ENCODE measurements at regions not wholly inside any gene's neighbourhood (a gene's known extent, or its start where the extent isn't known, plus 50 kb on each side); places are given as distances from the start of the nearest gene placed in this dataset.
A peak's percentile ranks its signal among the peaks of the same experiment; 100 is the strongest.

DNA sequence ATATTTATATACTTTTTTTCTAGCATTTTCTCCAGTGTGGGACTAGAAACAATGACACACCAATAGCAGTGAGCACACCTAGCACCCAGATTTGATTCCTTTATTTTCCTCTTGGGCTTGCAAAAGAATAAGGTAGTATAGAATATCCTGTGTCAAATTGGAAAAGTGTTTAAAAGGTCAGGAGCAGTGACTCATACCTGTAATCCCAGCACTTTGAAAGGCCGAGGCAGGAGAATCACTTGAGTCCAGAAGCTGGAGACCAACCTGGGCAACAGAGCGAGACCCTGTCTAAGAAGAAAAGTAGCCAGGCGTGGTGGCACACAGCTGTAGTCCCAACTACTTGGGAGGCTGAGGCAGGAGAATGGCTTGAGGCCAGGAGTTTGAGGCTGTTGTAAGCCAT lies 53.8 kb upstream of the SGPP1 start:
- Mint-ChIP-seq H3K4me1 (no peaks in the 10 kb centered on the region), H3K27ac (no peak overlapping the region), H3K27me3 (peaks cover 0 to 1% (median 0%) of the 10 kb centered on the region in 5 donors), H3K36me3 (no peaks in the 10 kb centered on the region), H3K4me3 (no peak overlapping the region), H3K9me3 (no peaks in the 10 kb centered on the region)
- DNase-seq (no peak), ATAC-seq (no peak)
- POLR2A ChIA-PET = no interaction called here

GRCh38 chr14:63782683-63783389 lies 55.0 kb upstream of the SGPP1 start:
- no peaks in the 10 kb centered on the region for H3K9me3 Mint-ChIP-seq
- POLR2A ChIA-PET = no interaction called here
- no peaks in the 10 kb centered on the region for H3K4me1 Mint-ChIP-seq
- peaks cover 0 to 4% (median 0%) of the 10 kb centered on the region in 5 donors for H3K27me3 Mint-ChIP-seq
- H3K27ac Mint-ChIP-seq = peak overlapping the region in 1 of 10 donors; percentile 49
- DNase-seq = no peak
- no peak for ATAC-seq
- H3K4me3 Mint-ChIP-seq = no peak overlapping the region
- no peaks in the 10 kb centered on the region for H3K36me3 Mint-ChIP-seq

DNA sequence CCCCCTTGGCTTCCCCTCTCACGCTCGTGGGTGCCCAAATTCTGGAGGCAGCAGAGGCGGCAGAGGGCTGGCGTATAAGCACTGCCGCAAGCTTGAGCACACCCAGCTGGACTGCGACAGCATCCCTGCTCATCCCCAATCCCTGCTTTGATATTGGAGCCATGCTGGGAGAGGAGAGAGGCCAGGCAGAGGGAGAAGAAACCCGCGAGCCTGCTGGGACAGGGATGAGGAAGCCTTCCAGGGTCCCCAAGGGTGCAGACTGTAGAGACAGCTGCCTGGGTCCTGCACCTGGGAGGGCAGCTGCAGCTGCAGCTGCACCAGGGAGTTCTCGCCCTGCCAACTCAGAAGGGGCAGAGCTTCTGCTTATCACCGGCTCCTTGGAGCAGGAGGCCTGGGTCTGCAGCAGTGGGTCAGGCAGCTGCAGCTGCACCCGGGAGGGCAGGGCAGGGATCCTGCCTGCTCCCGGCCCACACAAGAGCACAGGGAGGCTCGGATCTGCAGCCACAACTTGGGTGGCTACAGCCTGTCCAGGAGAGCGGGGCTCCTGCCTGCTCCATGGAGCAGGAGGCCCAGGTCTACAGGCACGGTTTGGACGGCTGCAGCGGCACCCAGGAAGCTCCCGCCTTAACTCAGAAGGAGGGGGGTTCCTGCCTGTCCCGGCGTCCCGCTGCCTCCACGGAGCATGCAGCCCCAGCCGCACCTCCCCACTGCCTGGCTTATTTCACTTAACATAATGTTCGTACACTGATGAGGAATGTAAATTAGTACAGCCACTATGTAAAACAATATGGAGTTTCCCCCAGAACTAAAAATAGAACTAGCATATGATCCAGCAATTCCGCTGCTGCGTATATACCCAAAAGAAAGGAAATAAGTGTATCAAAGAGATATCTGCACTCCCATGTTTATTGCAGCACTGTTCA lies 60.4 kb upstream of the SGPP1 start:
- POLR2A ChIA-PET = no interaction called here
- no peak overlapping the region for H3K4me3 Mint-ChIP-seq
- no peaks in the 10 kb centered on the region for H3K9me3 Mint-ChIP-seq
- H3K27ac Mint-ChIP-seq = no peak overlapping the region
- H3K27me3 Mint-ChIP-seq = peaks cover 0 to 8% (median 3%) of the 10 kb centered on the region in 5 donors
- DNase-seq (no peak), ATAC-seq (no peak)
- no peaks in the 10 kb centered on the region for H3K36me3 Mint-ChIP-seq
- no peaks in the 10 kb centered on the region for H3K4me1 Mint-ChIP-seq

DNA sequence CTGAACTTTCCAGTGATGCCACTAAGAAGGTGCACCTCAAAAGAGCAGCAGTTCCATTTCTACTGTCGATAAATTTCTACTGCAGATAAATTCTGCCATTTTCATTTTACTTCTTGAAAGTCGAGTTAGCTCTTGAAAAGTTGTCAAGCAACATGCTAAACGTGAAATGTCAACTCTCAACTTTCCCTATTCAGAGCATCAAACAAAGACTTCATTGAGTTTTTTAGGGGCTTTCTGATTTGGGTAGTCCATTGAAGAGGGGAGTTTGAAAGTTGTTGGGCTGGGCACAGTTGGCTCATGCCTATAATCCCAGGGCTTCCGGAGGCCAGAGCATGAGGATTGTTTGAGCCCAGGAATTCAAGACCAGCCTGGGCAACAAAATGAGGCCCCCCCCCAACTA lies 59.4 kb upstream of the SYNE2 start:
- POLR2A ChIA-PET = no interaction called here
- no peak for ATAC-seq
- H3K36me3 Mint-ChIP-seq = no peaks in the 10 kb centered on the region
- H3K4me1 Mint-ChIP-seq = no peaks in the 10 kb centered on the region
- DNase-seq = no peak
- no peak overlapping the region for H3K27ac Mint-ChIP-seq
- H3K27me3 Mint-ChIP-seq = peaks cover 0 to 3% (median 3%) of the 10 kb centered on the region in 5 donors
- no peaks in the 10 kb centered on the region for H3K9me3 Mint-ChIP-seq
- no peak overlapping the region for H3K4me3 Mint-ChIP-seq

DNA sequence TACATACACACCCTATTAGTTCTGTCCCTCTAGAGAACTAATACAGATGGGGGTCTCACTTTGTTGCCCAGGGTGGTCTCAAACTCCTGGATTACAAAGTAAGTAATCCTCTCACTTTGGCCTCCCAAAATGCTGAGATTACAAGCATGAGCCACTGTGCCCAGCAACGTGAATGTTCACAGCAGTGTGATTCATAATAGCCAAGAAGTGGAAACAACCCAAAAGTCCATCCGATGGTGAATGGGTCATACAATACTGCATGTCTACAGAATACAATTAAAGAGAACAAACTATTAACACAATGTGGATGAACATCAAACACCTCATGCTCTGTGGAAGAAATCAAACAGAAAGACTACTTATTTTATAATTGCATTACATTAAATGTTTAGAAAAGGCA lies 57.3 kb upstream of the SYNE2 start:
- no peak for ATAC-seq
- POLR2A ChIA-PET = no interaction called here
- no peak overlapping the region for H3K27ac Mint-ChIP-seq

GRCh38 chr14:63800083-63800482 lies 52.7 kb upstream of the SYNE2 start:
- Mint-ChIP-seq H3K4me1 (peaks cover 0 to 6% (median 2%) of the 10 kb centered on the region in 4 donors), H3K36me3 (no peaks in the 10 kb centered on the region), H3K27ac (peak overlapping the region in 3 of 10 donors; percentile 4 to 80 (median 11)), H3K4me3 (peak overlapping the region in 2 of 10 donors; percentile 13 to 72), H3K27me3 (no peaks in the 10 kb centered on the region), H3K9me3 (no peaks in the 10 kb centered on the region)
- DNase-seq = no peak
- POLR2A ChIA-PET = no interaction called here
- no peak for ATAC-seq

More for the DNA sequence above, 57.3 kb upstream of the SYNE2 start:
- DNase-seq = no peak
- H3K27me3 Mint-ChIP-seq = peaks cover 0 to 3% (median 0%) of the 10 kb centered on the region in 5 donors
- no peaks in the 10 kb centered on the region for H3K36me3 Mint-ChIP-seq
- no peak overlapping the region for H3K4me3 Mint-ChIP-seq
- peaks cover 0 to 6% (median 0%) of the 10 kb centered on the region in 4 donors for H3K4me1 Mint-ChIP-seq
- no peaks in the 10 kb centered on the region for H3K9me3 Mint-ChIP-seq

DNA sequence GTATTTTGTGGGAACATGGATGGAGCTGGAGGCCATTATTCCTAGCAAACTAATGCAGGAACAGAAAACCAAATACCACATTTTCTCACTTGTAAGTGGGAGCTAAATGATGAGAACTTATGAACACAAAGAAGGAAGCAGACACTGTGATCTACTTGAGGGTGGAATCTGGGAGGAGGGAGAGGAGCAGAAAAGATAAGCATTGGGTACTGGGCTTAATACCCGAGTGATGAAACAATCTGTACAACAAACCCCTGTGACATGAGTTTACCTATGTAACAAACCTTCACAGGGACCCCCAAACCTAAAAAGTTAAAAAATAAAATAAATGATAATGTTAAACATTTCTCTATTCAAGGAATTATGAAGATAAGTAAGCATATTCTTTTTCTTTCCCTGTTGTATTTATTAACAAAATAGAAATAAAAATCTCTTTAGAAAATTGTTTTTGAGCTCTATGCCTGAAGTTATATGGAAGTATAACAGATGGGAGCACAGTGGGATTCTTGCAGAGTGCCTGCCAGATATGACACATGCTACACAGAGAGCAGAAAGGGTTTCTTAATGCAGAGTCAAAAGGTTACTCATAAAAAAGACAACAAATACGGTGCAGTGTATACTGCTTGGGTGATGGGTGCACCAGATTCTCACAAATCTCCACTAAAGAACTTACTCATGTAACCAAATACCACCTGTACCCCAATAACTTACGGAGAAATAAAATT lies 52.0 kb upstream of the SYNE2 start:
- POLR2A ChIA-PET = no interaction called here
- ATAC-seq (no peak), DNase-seq (no peak)
- H3K9me3 Mint-ChIP-seq = no peaks in the 10 kb centered on the region
- peak overlapping the region in 1 of 10 donors; percentile 36 for H3K4me3 Mint-ChIP-seq
- peak overlapping the region in 2 of 10 donors; percentile 4 to 80 for H3K27ac Mint-ChIP-seq
- no peaks in the 10 kb centered on the region for H3K27me3 Mint-ChIP-seq
- H3K36me3 Mint-ChIP-seq = no peaks in the 10 kb centered on the region
- peaks cover 0 to 6% (median 2%) of the 10 kb centered on the region in 4 donors for H3K4me1 Mint-ChIP-seq

All from naive thymus-derived CD8-positive, alpha-beta T cell (primary cell).